Astrocyte (in vitro differentiated cells and primary cell): ENCODE measurements at regions not wholly inside any gene's neighbourhood (a gene's known extent, or its start where the extent isn't known, plus 50 kb on each side); places are given as distances from the start of the nearest gene placed in this dataset.

Experiments
- CTCF ChIP-seq: IDR thresholded peaks from 2 replicates; pipeline ENCODE4 v1.5.1; 2011; ENCODE audit warnings: low read depth, mild to moderate bottlenecking, inconsistent platforms, low read length, moderate library complexity; ENCODE audit not compliant: insufficient read depth
- EZH2 ChIP-seq: IDR thresholded peaks from 2 replicates; pipeline ENCODE4 v1.6.1; 2012; ENCODE audit warnings: mild to moderate bottlenecking, low read length, inconsistent platforms; ENCODE audit not compliant: insufficient read depth

DNA sequence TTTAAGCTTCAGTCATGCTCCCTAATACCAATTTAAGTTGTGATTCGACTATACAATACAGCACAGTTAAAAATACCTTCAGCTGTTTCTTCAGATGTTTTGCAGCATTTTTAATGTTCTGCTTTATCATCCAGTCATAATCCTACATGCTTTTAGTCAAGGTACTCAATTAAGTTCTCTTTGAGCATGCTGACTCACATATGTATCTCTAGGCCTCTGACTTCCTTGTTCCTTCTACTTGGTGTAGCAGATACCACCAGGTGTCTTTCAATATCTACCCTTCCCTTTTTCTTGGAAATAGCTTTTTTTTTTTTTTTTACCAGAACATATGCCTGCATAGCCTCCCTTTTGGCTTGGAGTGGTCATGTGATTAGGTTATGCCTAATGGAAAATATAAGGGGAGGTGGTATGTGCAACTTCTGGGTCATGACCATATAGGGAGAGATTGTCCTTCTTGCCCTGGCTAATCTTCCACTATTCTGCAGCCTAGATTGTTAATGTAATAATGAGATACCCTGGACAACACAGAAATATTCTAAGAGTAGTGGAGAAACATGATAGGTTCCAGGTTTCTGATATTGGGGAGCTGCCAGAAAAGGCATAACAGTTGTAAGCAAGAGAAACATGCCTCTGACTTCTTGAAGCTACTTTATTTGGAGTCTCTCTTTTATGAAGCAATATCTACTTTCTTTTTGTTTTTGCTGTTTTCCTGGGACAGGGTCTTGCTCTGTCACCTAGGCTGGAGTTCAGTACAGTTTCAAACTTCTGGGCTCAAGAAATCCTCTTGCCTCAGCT is 737.2 kb upstream of the SLIT2 start:
- no peak for TF ChIP-seq CTCF
- TF ChIP-seq EZH2: no peak
